GM23248 (cell line): ENCODE measurements at regions not wholly inside any gene's neighbourhood (a gene's known extent, or its start where the extent isn't known, plus 50 kb on each side); places are given as distances from the start of the nearest gene placed in this dataset.

Source experiments
- EZH2 ChIP-seq: fragments of 200-600 bp; sonication (generic); IDR thresholded peaks from 2 replicates; pipeline ENCODE4 v1.6.1; 2018; ENCODE audit warnings: antibody characterized with exemption, mild to moderate bottlenecking; ENCODE audit not compliant: insufficient read depth, poor library complexity, severe bottlenecking
- EZH2phosphoT487 ChIP-seq: fragments of 200-600 bp; sonication (generic); IDR thresholded peaks from 2 replicates; pipeline ENCODE4 v1.6.1; 2018; ENCODE audit warnings: antibody characterized with exemption, moderate library complexity, mild to moderate bottlenecking, low read depth; ENCODE audit not compliant: insufficient read depth

GRCh38 chr1:199150756-199151155 is 511.9 kb downstream of the PTPRC start:
- no peak for TF ChIP-seq EZH2
- TF ChIP-seq EZH2phosphoT487, result no peak
